Astrocyte of the spinal cord (primary cell): ENCODE measurements at regions not wholly inside any gene's neighbourhood (a gene's known extent, or its start where the extent isn't known, plus 50 kb on each side); places are given as distances from the start of the nearest gene placed in this dataset.
"Not testable (repeated sequence)": the region's sequence is repeated elsewhere in the genome, so short reads cannot be mapped to it uniquely, and the experiment has no call there.

Experiments used
- DNase-seq: peaks from one replicate; pipeline ENCODE4 v3.0.0; 2011; ENCODE audit warnings: low read depth, low spot score
- H3K4me3 ChIP-seq: 2 replicates; pipeline ENCODE4 v1.5.1; 2011; ENCODE audit warnings: low read depth, mild to moderate bottlenecking, low read length, moderate library complexity
- CTCF ChIP-seq: IDR thresholded peaks from 2 replicates; pipeline ENCODE4 v1.5.1; 2012; ENCODE audit warnings: low read depth, mild to moderate bottlenecking, low read length, inconsistent platforms
- in situ Hi-C: cut with HindIII; loops from 2 replicates; pipeline ENCODE4 v1.10.0; 2017; ENCODE audit warnings: low sequenced_read_pairs

- no peak for TF ChIP-seq CTCF
- no peak for DNase-seq
- no peak overlapping the region for H3K4me3 ChIP-seq
- in situ Hi-C loops = no loop called here
These were observed 89.5 kb downstream of the ZNF467 start for GRCh38 chr7:149683898-149684297.

- no peak for DNase-seq
- no peak for TF ChIP-seq CTCF
- in situ Hi-C loops = no loop called here
- H3K4me3 ChIP-seq = no peak overlapping the region
These were observed 90.2 kb downstream of the ZNF467 start for GRCh38 chr7:149683181-149683580.

- in situ Hi-C loops = no loop called here
- no peak overlapping the region for H3K4me3 ChIP-seq
- TF ChIP-seq CTCF = no peak
- DNase-seq = no peak
These were observed 91.3 kb downstream of the ZNF467 start for GRCh38 chr7:149682038-149682437.

- in situ Hi-C loops = no loop called here
- DNase-seq = no peak
- TF ChIP-seq CTCF = no peak
- H3K4me3 ChIP-seq = no peak overlapping the region
These were observed 92.1 kb downstream of the ZNF467 start for GRCh38 chr7:149681274-149681673.

GRCh38 chr7:149680331-149681025, 92.9 kb downstream of the ZNF467 start:
- DNase-seq = no peak
- no peak for TF ChIP-seq CTCF
- in situ Hi-C loops = no loop called here
- H3K4me3 ChIP-seq = no peak overlapping the region

DNA sequence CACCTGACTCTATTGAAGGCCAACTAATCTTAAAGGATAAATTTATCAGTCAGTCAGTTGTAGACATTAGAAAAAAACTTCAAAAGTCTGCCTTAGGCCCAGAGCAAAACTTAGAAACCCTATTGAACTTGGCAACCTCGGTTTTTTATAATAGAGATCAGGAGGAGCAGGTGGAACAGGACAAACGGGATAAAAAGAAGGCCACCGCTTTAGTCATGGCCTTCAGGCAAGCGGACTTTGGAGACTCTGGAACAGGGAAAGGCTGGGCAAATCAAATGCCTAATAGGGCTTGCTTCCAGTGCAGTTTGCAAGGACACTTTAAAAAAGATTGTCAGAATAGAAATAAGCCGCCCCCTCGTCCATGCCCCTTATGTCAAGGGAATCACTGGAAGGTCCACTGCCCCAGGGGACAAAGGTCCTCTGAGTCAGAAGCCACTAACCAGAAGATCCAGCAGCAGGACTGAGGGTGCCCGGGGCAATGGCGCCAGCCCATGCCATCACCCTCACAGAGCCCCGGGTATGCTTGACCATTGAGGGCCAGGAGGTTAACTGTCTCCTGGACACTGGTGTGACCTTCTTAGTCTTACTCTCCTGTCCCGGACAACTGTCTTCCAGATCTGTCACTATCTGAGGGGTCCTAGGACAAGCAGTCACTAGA, 98.5 kb downstream of the ZNF467 start:
- H3K4me3 ChIP-seq, in situ Hi-C loops, DNase-seq: not testable (repeated sequence)

GRCh38 chr7:149673006-149673405, 100.4 kb downstream of the ZNF467 start:
- no peak for TF ChIP-seq CTCF
- H3K4me3 ChIP-seq = no peak overlapping the region
- no peak for DNase-seq
- in situ Hi-C loops = no loop called here
